ENCODE measurements at regions not wholly inside any gene's neighbourhood (a gene's known extent, or its start where the extent isn't known, plus 50 kb on each side); places are given as distances from the start of the nearest gene placed in this dataset.

GRCh38 chr14:65794674-65795279 is 382.2 kb downstream of the FUT8 start:
- H3K9me3 Mint-ChIP-seq, result no peaks in the 10 kb centered on the region
- H3K4me1 Mint-ChIP-seq, result no peaks in the 10 kb centered on the region
- ATAC-seq, result no peak
- no peak overlapping the region for H3K4me3 Mint-ChIP-seq
- no peak overlapping the region for H3K27ac Mint-ChIP-seq
- no peaks in the 10 kb centered on the region for H3K36me3 Mint-ChIP-seq
- H3K27me3 Mint-ChIP-seq, result no peaks in the 10 kb centered on the region

- Mint-ChIP-seq H3K4me1 (no peaks in the 10 kb centered on the region), H3K36me3 (peaks cover 6% of the 10 kb centered on the region), H3K4me3 (no peak overlapping the region), H3K9me3 (peaks cover 7% of the 10 kb centered on the region), H3K27ac (no peak overlapping the region), H3K27me3 (no peaks in the 10 kb centered on the region)
- no peak for ATAC-seq
These were observed 385.7 kb downstream of the FUT8 start for GRCh38 chr14:65798216-65798615.

- peaks cover 6% of the 10 kb centered on the region for H3K36me3 Mint-ChIP-seq
- H3K4me3 Mint-ChIP-seq, result no peak overlapping the region
- no peaks in the 10 kb centered on the region for H3K27me3 Mint-ChIP-seq
- no peak for ATAC-seq
- peaks cover 7% of the 10 kb centered on the region for H3K9me3 Mint-ChIP-seq
- no peaks in the 10 kb centered on the region for H3K4me1 Mint-ChIP-seq
- H3K27ac Mint-ChIP-seq, result no peak overlapping the region
These were observed 388.2 kb downstream of the FUT8 start for GRCh38 chr14:65800694-65801093.

- H3K9me3 Mint-ChIP-seq, result peaks cover 7% of the 10 kb centered on the region
- H3K36me3 Mint-ChIP-seq, result peaks cover 6% of the 10 kb centered on the region
These were observed 389.7 kb downstream of the FUT8 start for GRCh38 chr14:65802196-65802595.

GRCh38 chr14:65803885-65804284 is 391.4 kb downstream of the FUT8 start:
- Mint-ChIP-seq H3K4me3 (no peak overlapping the region), H3K36me3 (peaks cover 6% of the 10 kb centered on the region), H3K9me3 (peaks cover 7% of the 10 kb centered on the region), H3K27ac (no peak overlapping the region), H3K4me1 (no peaks in the 10 kb centered on the region), H3K27me3 (no peaks in the 10 kb centered on the region)
- no peak for ATAC-seq

More at GRCh38 chr14:65802196-65802595, 389.7 kb downstream of the FUT8 start:
- ATAC-seq, result no peak
- Mint-ChIP-seq H3K27me3 (no peaks in the 10 kb centered on the region), H3K4me3 (no peak overlapping the region), H3K27ac (no peak overlapping the region), H3K4me1 (no peaks in the 10 kb centered on the region)

GRCh38 chr14:65804439-65805112 is 392.0 kb downstream of the FUT8 start:
- Mint-ChIP-seq H3K27me3 (no peaks in the 10 kb centered on the region), H3K36me3 (peaks cover 6% of the 10 kb centered on the region), H3K4me1 (no peaks in the 10 kb centered on the region), H3K27ac (no peak overlapping the region), H3K4me3 (no peak overlapping the region), H3K9me3 (peaks cover 7% of the 10 kb centered on the region)
- ATAC-seq, result peak; percentile 46

GRCh38 chr14:65805113-65805473 is 392.6 kb downstream of the FUT8 start:
- Mint-ChIP-seq H3K4me3 (no peak overlapping the region), H3K4me1 (no peaks in the 10 kb centered on the region), H3K27ac (no peak overlapping the region), H3K27me3 (no peaks in the 10 kb centered on the region), H3K36me3 (peaks cover 6% of the 10 kb centered on the region), H3K9me3 (peaks cover 10% of the 10 kb centered on the region)
- peak; percentile 66 for ATAC-seq

GRCh38 chr14:65808390-65808789 is 395.9 kb downstream of the FUT8 start:
- H3K9me3 Mint-ChIP-seq, result peaks cover 3% of the 10 kb centered on the region
- no peak overlapping the region for H3K27ac Mint-ChIP-seq
- H3K27me3 Mint-ChIP-seq, result no peaks in the 10 kb centered on the region
- H3K4me1 Mint-ChIP-seq, result no peaks in the 10 kb centered on the region
- H3K4me3 Mint-ChIP-seq, result no peak overlapping the region
- no peaks in the 10 kb centered on the region for H3K36me3 Mint-ChIP-seq
- ATAC-seq, result no peak

- ATAC-seq, result no peak
- Mint-ChIP-seq H3K4me3 (no peak overlapping the region), H3K9me3 (peaks cover 3% of the 10 kb centered on the region), H3K27ac (no peak overlapping the region), H3K4me1 (no peaks in the 10 kb centered on the region), H3K27me3 (no peaks in the 10 kb centered on the region), H3K36me3 (no peaks in the 10 kb centered on the region)
These were observed 397.8 kb downstream of the FUT8 start for GRCh38 chr14:65810322-65810721.

- Mint-ChIP-seq H3K27ac (no peak overlapping the region), H3K27me3 (no peaks in the 10 kb centered on the region), H3K4me3 (no peak overlapping the region), H3K9me3 (peaks cover 3% of the 10 kb centered on the region), H3K4me1 (no peaks in the 10 kb centered on the region), H3K36me3 (no peaks in the 10 kb centered on the region)
- ATAC-seq, result no peak
These were observed 401.3 kb downstream of the FUT8 start for GRCh38 chr14:65813760-65814384.

- Mint-ChIP-seq H3K27me3 (no peaks in the 10 kb centered on the region), H3K9me3 (no peaks in the 10 kb centered on the region), H3K4me1 (no peaks in the 10 kb centered on the region), H3K4me3 (no peak overlapping the region), H3K27ac (no peak overlapping the region), H3K36me3 (no peaks in the 10 kb centered on the region)
- ATAC-seq, result no peak
These were observed 402.6 kb downstream of the FUT8 start for GRCh38 chr14:65815127-65815526.

GRCh38 chr14:65817011-65817410 is 404.5 kb downstream of the FUT8 start:
- no peak overlapping the region for H3K4me3 Mint-ChIP-seq
- no peaks in the 10 kb centered on the region for H3K9me3 Mint-ChIP-seq
- ATAC-seq, result no peak
- H3K27me3 Mint-ChIP-seq, result no peaks in the 10 kb centered on the region
- H3K4me1 Mint-ChIP-seq, result no peaks in the 10 kb centered on the region
- no peak overlapping the region for H3K27ac Mint-ChIP-seq
- H3K36me3 Mint-ChIP-seq, result no peaks in the 10 kb centered on the region

GRCh38 chr14:65819569-65819968 is 407.0 kb downstream of the FUT8 start:
- H3K9me3 Mint-ChIP-seq, result no peaks in the 10 kb centered on the region
- H3K4me3 Mint-ChIP-seq, result no peak overlapping the region
- H3K36me3 Mint-ChIP-seq, result no peaks in the 10 kb centered on the region
- no peaks in the 10 kb centered on the region for H3K27me3 Mint-ChIP-seq
- no peak for ATAC-seq
- H3K27ac Mint-ChIP-seq, result no peak overlapping the region
- H3K4me1 Mint-ChIP-seq, result peaks cover 3% of the 10 kb centered on the region

GRCh38 chr14:65821224-65821753 is 408.8 kb downstream of the FUT8 start:
- H3K36me3 Mint-ChIP-seq, result no peaks in the 10 kb centered on the region
- no peaks in the 10 kb centered on the region for H3K9me3 Mint-ChIP-seq
- H3K4me1 Mint-ChIP-seq, result peaks cover 6% of the 10 kb centered on the region
- ATAC-seq, result no peak
- no peak overlapping the region for H3K4me3 Mint-ChIP-seq
- H3K27me3 Mint-ChIP-seq, result no peaks in the 10 kb centered on the region
- H3K27ac Mint-ChIP-seq, result no peak overlapping the region

GRCh38 chr14:65824285-65824977 is 411.9 kb downstream of the FUT8 start:
- Mint-ChIP-seq H3K36me3 (peaks cover 3% of the 10 kb centered on the region), H3K27me3 (peaks cover 10% of the 10 kb centered on the region), H3K9me3 (no peaks in the 10 kb centered on the region), H3K4me3 (no peak overlapping the region), H3K27ac (no peak overlapping the region), H3K4me1 (peaks cover 6% of the 10 kb centered on the region)
- peak; percentile 86 for ATAC-seq

Data from stimulated activated memory B cell treated with anti-CD40 and anti-IgM and Interleukin-4, amounts not matched to agents 10 μg/mL and 1 μg/mL and 100 μg/mL, for 72 hours (primary cell).